ENCODE measurements at regions not wholly inside any gene's neighbourhood (a gene's known extent, or its start where the extent isn't known, plus 50 kb on each side); places are given as distances from the start of the nearest gene placed in this dataset.

- Histone ChIP-seq H3K27ac (no peak overlapping the region), H3K4me3 (no peak overlapping the region)
These were observed 496.1 kb upstream of the MYT1L start for GRCh38 chr2:2827046-2827636.

GRCh38 chr2:2826621-2827020 lies 495.5 kb upstream of the MYT1L start:
- no peak overlapping the region for H3K4me3 ChIP-seq
- H3K27ac ChIP-seq, result no peak overlapping the region

GRCh38 chr2:2826209-2826551 lies 495.1 kb upstream of the MYT1L start:
- Histone ChIP-seq H3K27ac (no peak overlapping the region), H3K4me3 (no peak overlapping the region)

GRCh38 chr2:2825516-2826208 lies 494.6 kb upstream of the MYT1L start:
- Histone ChIP-seq H3K4me3 (no peak overlapping the region), H3K27ac (no peak overlapping the region)

GRCh38 chr2:2825062-2825461 lies 494.0 kb upstream of the MYT1L start:
- no peak overlapping the region for H3K4me3 ChIP-seq

GRCh38 chr2:2824588-2824987 lies 493.5 kb upstream of the MYT1L start:
- Histone ChIP-seq H3K4me3 (no peak overlapping the region), H3K27ac (no peak overlapping the region)

More at GRCh38 chr2:2825062-2825461, 494.0 kb upstream of the MYT1L start:
- no peak overlapping the region for H3K27ac ChIP-seq

- no peak overlapping the region for H3K27ac ChIP-seq
These were observed 492.1 kb upstream of the MYT1L start for GRCh38 chr2:2823061-2823753.

GRCh38 chr2:2822143-2822542 lies 491.1 kb upstream of the MYT1L start:
- no peak overlapping the region for H3K27ac ChIP-seq
- H3K4me3 ChIP-seq, result no peak overlapping the region

More at GRCh38 chr2:2823061-2823753, 492.1 kb upstream of the MYT1L start:
- no peak overlapping the region for H3K4me3 ChIP-seq

GRCh38 chr2:2812648-2813047 lies 481.6 kb upstream of the MYT1L start:
- Histone ChIP-seq H3K27ac (no peak overlapping the region), H3K4me3 (no peak overlapping the region)

GRCh38 chr2:2812117-2812516 lies 481.0 kb upstream of the MYT1L start:
- H3K4me3 ChIP-seq, result no peak overlapping the region
- H3K27ac ChIP-seq, result no peak overlapping the region

GRCh38 chr2:2810504-2810903 lies 479.4 kb upstream of the MYT1L start:
- H3K4me3 ChIP-seq, result no peak overlapping the region
- H3K27ac ChIP-seq, result no peak overlapping the region

GRCh38 chr2:2809771-2810170 lies 478.7 kb upstream of the MYT1L start:
- Histone ChIP-seq H3K27ac (no peak overlapping the region), H3K4me3 (no peak overlapping the region)

- H3K27ac ChIP-seq, result no peak overlapping the region
- no peak overlapping the region for H3K4me3 ChIP-seq
These were observed 477.5 kb upstream of the MYT1L start for GRCh38 chr2:2808551-2809058.

- Histone ChIP-seq H3K4me3 (no peak overlapping the region), H3K27ac (no peak overlapping the region)
These were observed 475.6 kb upstream of the MYT1L start for GRCh38 chr2:2806711-2807110.

- Histone ChIP-seq H3K27ac (no peak overlapping the region), H3K4me3 (no peak overlapping the region)
These were observed 474.2 kb upstream of the MYT1L start for GRCh38 chr2:2805263-2805662.

- H3K27ac ChIP-seq, result no peak overlapping the region
- no peak overlapping the region for H3K4me3 ChIP-seq
These were observed 473.5 kb upstream of the MYT1L start for GRCh38 chr2:2804528-2804927.

- Histone ChIP-seq H3K27ac (no peak overlapping the region), H3K4me3 (no peak overlapping the region)
These were observed 470.4 kb upstream of the MYT1L start for GRCh38 chr2:2801458-2801857.

GRCh38 chr2:2800697-2801096 lies 469.6 kb upstream of the MYT1L start:
- no peak overlapping the region for H3K27ac ChIP-seq
- no peak overlapping the region for H3K4me3 ChIP-seq

- Histone ChIP-seq H3K4me3 (no peak overlapping the region), H3K27ac (no peak overlapping the region)
These were observed 468.9 kb upstream of the MYT1L start for GRCh38 chr2:2800001-2800400.

GRCh38 chr2:2799151-2799697 lies 468.1 kb upstream of the MYT1L start:
- Histone ChIP-seq H3K4me3 (no peak overlapping the region), H3K27ac (no peak overlapping the region)

GRCh38 chr2:2798337-2798736 lies 467.3 kb upstream of the MYT1L start:
- H3K4me3 ChIP-seq, result no peak overlapping the region

More at GRCh38 chr2:2798337-2798736, 467.3 kb upstream of the MYT1L start:
- no peak overlapping the region for H3K27ac ChIP-seq

Measured in skin epidermis (tissue), 12 donors.